CD1c-positive myeloid dendritic cell (primary cell): ENCODE measurements at regions not wholly inside any gene's neighbourhood (a gene's known extent, or its start where the extent isn't known, plus 50 kb on each side); places are given as distances from the start of the nearest gene placed in this dataset.

Experiments
- DNase-seq: peaks from one replicate; pipeline ENCODE4 v3.0.0-alpha.2; 2016; ENCODE audit errors: extremely low spot score

DNA sequence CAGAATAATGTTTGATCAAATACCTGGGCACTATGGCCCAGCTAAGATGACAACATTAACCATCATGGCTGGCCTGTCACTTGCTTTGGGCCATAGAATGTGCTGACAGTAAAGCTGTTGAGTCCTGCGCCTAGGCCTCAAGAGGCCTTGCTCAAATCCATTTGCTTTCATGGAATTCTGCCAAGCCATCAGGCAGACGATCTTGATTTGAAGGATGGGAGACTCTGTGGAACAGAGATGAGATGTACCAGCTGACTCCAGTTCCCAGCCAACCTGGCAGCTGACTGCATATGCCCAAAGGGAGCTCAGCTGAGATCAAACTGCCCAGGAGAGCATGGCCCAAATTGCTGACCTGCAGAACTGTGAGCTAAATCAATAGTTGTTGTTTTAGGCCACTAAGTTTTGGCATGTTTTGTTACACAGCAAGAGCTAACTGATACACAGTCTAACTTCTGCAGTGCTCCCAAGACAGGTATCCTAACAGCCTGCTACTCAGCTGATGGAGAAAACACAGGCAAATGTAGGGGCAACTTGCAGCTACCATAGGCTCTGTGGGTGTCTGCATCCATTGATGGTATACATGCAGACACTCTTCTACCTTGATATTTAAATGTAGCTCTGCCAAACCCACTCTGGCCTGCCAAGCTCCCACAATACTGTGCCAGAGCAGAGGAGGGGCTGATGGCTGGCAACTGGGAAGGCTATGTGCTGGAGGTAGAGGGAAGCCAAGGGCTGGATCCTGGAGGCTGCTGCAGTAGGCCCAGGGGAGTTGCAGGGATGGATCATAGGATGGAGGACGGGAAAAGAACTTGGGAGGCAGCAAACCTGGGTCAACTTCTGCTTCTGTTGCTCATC, 55.2 kb upstream of the RNF24 start:
- DNase-seq = no peak

DNA sequence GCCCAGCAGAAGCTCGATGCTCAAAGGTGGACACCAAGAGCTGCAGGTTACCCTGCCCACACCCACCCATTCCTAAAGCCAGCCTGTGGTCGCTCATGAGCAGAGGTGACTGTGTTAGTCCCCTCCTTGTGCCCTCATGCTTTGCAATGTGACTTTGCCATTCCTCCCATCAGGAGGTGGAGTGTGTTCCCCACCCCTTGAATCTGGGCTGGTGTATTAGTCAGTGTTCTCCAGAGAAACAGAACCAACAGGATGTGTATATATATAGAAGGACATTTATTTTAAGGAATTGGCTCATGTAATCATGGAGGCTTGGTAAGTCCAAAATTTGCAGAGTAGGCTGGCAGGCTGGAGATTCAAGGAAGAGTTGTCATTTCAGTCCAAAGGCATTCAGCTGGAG, 54.4 kb upstream of the RNF24 start:
- DNase-seq = no peak

DNA sequence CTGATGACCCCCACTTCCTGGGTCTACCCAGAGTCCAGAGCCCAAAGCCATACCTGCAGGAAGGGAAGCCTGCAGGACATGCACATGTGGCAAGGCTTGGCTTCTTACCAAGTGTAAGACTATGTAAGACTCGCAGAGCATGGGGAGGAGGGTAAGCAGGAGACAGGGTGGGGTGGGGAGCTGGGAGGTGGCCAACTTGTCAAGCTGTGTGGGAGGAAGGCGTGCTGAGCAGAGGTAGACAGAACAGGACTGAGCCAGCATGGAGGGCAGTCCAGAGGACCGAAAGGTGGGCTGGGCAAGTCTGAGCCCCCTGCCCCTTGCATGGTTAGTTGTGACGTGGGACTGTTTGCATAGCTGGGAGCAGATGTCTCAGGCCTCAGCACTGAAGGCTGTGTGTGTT, 53.4 kb upstream of the RNF24 start:
- DNase-seq = no peak

DNA sequence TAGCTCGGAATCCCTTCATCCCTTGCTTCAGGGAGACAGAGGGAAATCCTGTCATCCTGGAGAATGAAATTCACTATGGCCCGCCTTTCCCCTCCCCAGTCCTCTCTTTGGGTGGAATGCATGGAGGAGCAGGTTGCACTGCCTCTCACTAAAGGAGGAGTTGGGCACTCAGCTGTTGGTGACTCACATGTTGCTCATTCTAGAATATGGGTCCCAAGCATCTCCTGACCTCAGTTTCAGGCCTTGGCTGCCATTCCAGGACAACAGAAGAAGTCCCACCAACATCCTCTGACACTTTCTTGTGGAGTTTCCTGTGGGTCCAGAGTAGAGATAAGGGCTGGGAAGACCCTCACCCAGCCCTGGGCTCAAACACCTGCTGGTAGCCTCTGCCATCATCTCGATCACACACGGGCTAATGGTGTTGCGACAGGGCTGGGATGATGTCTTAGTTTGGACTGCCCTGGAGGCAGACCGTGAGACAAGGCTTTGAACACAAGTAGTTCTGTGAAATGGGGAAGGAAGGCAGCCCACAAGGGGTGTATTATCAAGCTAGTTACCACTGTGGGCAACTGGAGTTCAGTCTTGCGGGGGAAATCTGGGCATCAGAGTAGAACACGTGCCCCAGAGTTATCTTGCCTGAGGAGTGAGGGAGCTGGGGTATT, 52.4 kb upstream of the RNF24 start:
- peak; percentile 63 for DNase-seq

DNA sequence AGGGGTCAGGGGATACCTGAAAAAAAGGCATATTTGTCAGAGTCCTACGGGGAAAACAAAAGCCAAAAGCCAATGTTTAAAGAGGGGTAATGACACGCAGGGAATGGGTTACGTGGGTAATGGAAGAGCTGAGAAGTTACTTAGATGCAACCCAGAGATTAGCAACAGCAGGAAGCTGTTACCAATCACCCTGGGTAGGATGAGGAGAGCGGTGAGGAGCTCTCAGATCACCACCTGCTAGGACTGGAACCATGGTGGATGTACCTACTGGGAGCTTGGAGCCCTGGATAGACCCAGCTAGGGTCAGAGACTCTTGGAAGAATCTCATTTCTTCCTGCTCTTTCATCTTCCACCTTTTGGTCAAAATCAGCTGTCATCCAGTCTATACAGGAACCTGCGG, 51.2 kb upstream of the RNF24 start:
- no peak for DNase-seq

DNA sequence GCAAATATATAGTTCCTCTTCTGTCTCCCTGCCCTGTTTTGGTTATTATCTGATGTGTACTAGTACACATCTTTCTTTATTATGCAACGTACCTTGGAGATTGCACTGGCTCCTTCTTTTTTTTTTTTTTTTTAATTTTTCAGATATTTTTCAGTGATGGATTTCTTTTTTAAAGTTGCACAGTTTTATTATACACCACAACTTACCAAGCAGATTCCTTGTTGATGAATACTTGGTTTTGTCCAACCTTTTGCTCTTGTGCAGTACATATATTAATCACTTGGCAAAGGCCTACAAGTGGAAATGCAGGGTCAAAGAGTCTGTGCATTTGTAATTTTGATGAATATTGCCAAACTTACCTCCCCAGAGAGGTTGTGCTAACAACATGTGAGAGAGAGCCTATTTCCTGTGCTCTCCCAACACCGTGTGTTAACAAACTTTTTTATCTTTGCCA, 50.1 kb upstream of the RNF24 start:
- DNase-seq = peak; percentile 45
